ENCODE measurements at regions not wholly inside any gene's neighbourhood (a gene's known extent, or its start where the extent isn't known, plus 50 kb on each side); places are given as distances from the start of the nearest gene placed in this dataset.
A peak's percentile ranks its signal among the peaks of the same experiment; 100 is the strongest.
"Not testable (repeated sequence)": the region's sequence is repeated elsewhere in the genome, so short reads cannot be mapped to it uniquely, and the experiment has no call there.

GRCh38 chr21:16215193-16215592 lies 485.4 kb downstream of the USP25 start:
- no peak overlapping the region for H3K4me3 ChIP-seq
- no peaks in the 10 kb centered on the region for H3K36me3 ChIP-seq
- peaks cover 64% of the 10 kb centered on the region for H3K4me1 ChIP-seq (ENCODE audit: low read depth)
- peak overlapping the region; percentile 57 for H3K27ac ChIP-seq
- H3K9me3 ChIP-seq (ENCODE audit: low read depth): no peaks in the 10 kb centered on the region
- TF ChIP-seq CTCF (IDR thresholded peaks at IDR 0.05; ENCODE audit: low read depth, low read length): no peak
- H3K27me3 ChIP-seq: no peaks in the 10 kb centered on the region
- no peak for DNase-seq (ENCODE audit: low read depth in 1 of 2, low spot score in 1 of 2)

GRCh38 chr21:16215663-16216183 lies 485.9 kb downstream of the USP25 start:
- Histone ChIP-seq H3K4me3 (no peak overlapping the region), H3K27ac (peak overlapping the region; percentile 57), H3K36me3 (no peaks in the 10 kb centered on the region), H3K9me3 (ENCODE audit: low read depth) (no peaks in the 10 kb centered on the region), H3K27me3 (no peaks in the 10 kb centered on the region), H3K4me1 (ENCODE audit: low read depth) (peaks cover 59% of the 10 kb centered on the region)
- DNase-seq (ENCODE audit: low read depth in 1 of 2, low spot score in 1 of 2): no peak
- no peak for TF ChIP-seq CTCF (IDR thresholded peaks at IDR 0.05; ENCODE audit: low read depth, low read length)

- Histone ChIP-seq H3K9me3 (ENCODE audit: low read depth) (no peaks in the 10 kb centered on the region), H3K4me1 (ENCODE audit: low read depth) (peaks cover 54% of the 10 kb centered on the region), H3K27me3 (no peaks in the 10 kb centered on the region), H3K4me3 (no peak overlapping the region), H3K36me3 (no peaks in the 10 kb centered on the region), H3K27ac (no peak overlapping the region)
- TF ChIP-seq CTCF (IDR thresholded peaks at IDR 0.05; ENCODE audit: low read depth, low read length): no peak
- no peak for DNase-seq (ENCODE audit: low read depth in 1 of 2, low spot score in 1 of 2)
Observed at GRCh38 chr21:16216288-16216962, 486.6 kb downstream of the USP25 start.

- Histone ChIP-seq H3K36me3 (no peaks in the 10 kb centered on the region), H3K4me1 (ENCODE audit: low read depth) (peaks cover 31% of the 10 kb centered on the region), H3K4me3 (no peak overlapping the region), H3K27me3 (no peaks in the 10 kb centered on the region), H3K27ac (no peak overlapping the region), H3K9me3 (ENCODE audit: low read depth) (no peaks in the 10 kb centered on the region)
- no peak for TF ChIP-seq CTCF (IDR thresholded peaks at IDR 0.05; ENCODE audit: low read depth, low read length)
- DNase-seq (ENCODE audit: low read depth in 1 of 2, low spot score in 1 of 2): no peak
Observed at GRCh38 chr21:16218682-16219343, 489.0 kb downstream of the USP25 start.

- not testable (repeated sequence) for H3K36me3 ChIP-seq; H3K9me3 ChIP-seq (ENCODE audit: low read depth); H3K4me3 ChIP-seq; DNase-seq (ENCODE audit: low read depth in 1 of 2, low spot score in 1 of 2); H3K27ac ChIP-seq; H3K4me1 ChIP-seq (ENCODE audit: low read depth); H3K27me3 ChIP-seq
Observed at GRCh38 chr21:16224756-16225155, 495.0 kb downstream of the USP25 start.

GRCh38 chr21:16239659-16240265 lies 510.0 kb downstream of the USP25 start:
- no peaks in the 10 kb centered on the region for H3K36me3 ChIP-seq
- H3K27ac ChIP-seq: peak overlapping the region; percentile 81
- no peaks in the 10 kb centered on the region for H3K27me3 ChIP-seq
- H3K4me3 ChIP-seq: no peak overlapping the region
- H3K4me1 ChIP-seq (ENCODE audit: low read depth): peaks cover 16% of the 10 kb centered on the region
- no peak for TF ChIP-seq CTCF (IDR thresholded peaks at IDR 0.05; ENCODE audit: low read depth, low read length)
- peak in 1 of 2 donors; percentile 61 for DNase-seq (ENCODE audit: low read depth in 1 of 2, low spot score in 1 of 2)
- no peaks in the 10 kb centered on the region for H3K9me3 ChIP-seq (ENCODE audit: low read depth)
